Vagina (tissue), 2 donors: ENCODE measurements at regions not wholly inside any gene's neighbourhood (a gene's known extent, or its start where the extent isn't known, plus 50 kb on each side); places are given as distances from the start of the nearest gene placed in this dataset.

Source experiments
- CTCF ChIP-seq, 3 experiments: fragments of 450-650 bp in 2 of 3; fragments of 200-600 bp in 1 of 3; sonication (generic) in 1 of 3; IDR thresholded peaks; one replicate each; pipeline ENCODE4 v1.5.1; 2017 to 2019; ENCODE audit warnings: antibody characterized with exemption in 3 of 3, mild to moderate bottlenecking in 2 of 3, moderate library complexity in 2 of 3
- POLR2AphosphoS5 ChIP-seq, 2 donors: sonication (generic); formaldehyde crosslinking; IDR thresholded peaks; one replicate each; pipeline ENCODE4 v1.9.0; 2017; ENCODE audit warnings: antibody characterized with exemption in 2 of 2, mild to moderate bottlenecking in 2 of 2, low read depth in 1 of 2; ENCODE audit not compliant: insufficient read depth in 1 of 2

GRCh38 chr5:171523781-171524180 is 104.3 kb downstream of the FGF18 start:
- TF ChIP-seq POLR2AphosphoS5 (IDR thresholded peaks at IDR 0.05; ENCODE audit: insufficient read depth in 1 of 2, low read depth in 1 of 2) (no peak), CTCF (IDR thresholded peaks at IDR 0.05) (no peak)
